ENCODE measurements at regions not wholly inside any gene's neighbourhood (a gene's known extent, or its start where the extent isn't known, plus 50 kb on each side); places are given as distances from the start of the nearest gene placed in this dataset.
A peak's percentile ranks its signal among the peaks of the same experiment; 100 is the strongest.
"Not testable (repeated sequence)": the region's sequence is repeated elsewhere in the genome, so short reads cannot be mapped to it uniquely, and the experiment has no call there.

GRCh38 chr12:42725809-42726208 lies 136.3 kb upstream of the PRICKLE1 start:
- DNase-seq (ENCODE audit: low spot score): no peak
- Histone ChIP-seq H3K4me3 (no peak overlapping the region), H3K27ac (no peak overlapping the region)
- TF ChIP-seq CTCF (IDR thresholded peaks at IDR 0.05): no peak

GRCh38 chr12:42716491-42716891 lies 126.9 kb upstream of the PRICKLE1 start:
- Histone ChIP-seq H3K27ac (no peak overlapping the region), H3K4me3 (no peak overlapping the region)
- TF ChIP-seq CTCF (IDR thresholded peaks at IDR 0.05): no peak
- no peak for DNase-seq (ENCODE audit: low spot score)

GRCh38 chr12:42713566-42713965 lies 124.0 kb upstream of the PRICKLE1 start:
- not testable (repeated sequence) for DNase-seq (ENCODE audit: low spot score); H3K4me3 ChIP-seq; H3K27ac ChIP-seq

- H3K27ac ChIP-seq; DNase-seq (ENCODE audit: low spot score); H3K4me3 ChIP-seq: not testable (repeated sequence)
Measured at GRCh38 chr12:42708374-42708773, 118.8 kb upstream of the PRICKLE1 start.

GRCh38 chr12:42707312-42708226 lies 118.0 kb upstream of the PRICKLE1 start:
- no peak for TF ChIP-seq CTCF (IDR thresholded peaks at IDR 0.05)
- no peak overlapping the region for H3K27ac ChIP-seq
- no peak for DNase-seq (ENCODE audit: low spot score)
- no peak overlapping the region for H3K4me3 ChIP-seq

- DNase-seq (ENCODE audit: low spot score): no peak
- TF ChIP-seq CTCF (IDR thresholded peaks at IDR 0.05): no peak
- no peak overlapping the region for H3K27ac ChIP-seq
- H3K4me3 ChIP-seq: no peak overlapping the region
Measured at GRCh38 chr12:42706321-42706720, 116.8 kb upstream of the PRICKLE1 start.

GRCh38 chr12:42705863-42706262 lies 116.3 kb upstream of the PRICKLE1 start:
- no peak for TF ChIP-seq CTCF (IDR thresholded peaks at IDR 0.05)
- Histone ChIP-seq H3K4me3 (no peak overlapping the region), H3K27ac (no peak overlapping the region)
- DNase-seq (ENCODE audit: low spot score): peak; percentile 74

GRCh38 chr12:42704810-42705401 lies 115.4 kb upstream of the PRICKLE1 start:
- no peak overlapping the region for H3K4me3 ChIP-seq
- TF ChIP-seq CTCF (IDR thresholded peaks at IDR 0.05): no peak
- H3K27ac ChIP-seq: no peak overlapping the region
- no peak for DNase-seq (ENCODE audit: low spot score)

Measured in coronary artery (tissue), 2 donors.